Glutamatergic neuron (in vitro differentiated cells): ENCODE measurements at regions not wholly inside any gene's neighbourhood (a gene's known extent, or its start where the extent isn't known, plus 50 kb on each side); places are given as distances from the start of the nearest gene placed in this dataset.
A peak's percentile ranks its signal among the peaks of the same experiment; 100 is the strongest.

Experiments
- DNase-seq: peaks from one replicate; pipeline ENCODE4 v3.0.0; 2022
- H3K27ac Mint-ChIP-seq: one replicate; pipeline ENCODE4 v1.8.0; 2020; ENCODE audit warnings: mild to moderate bottlenecking, mixed read lengths, inconsistent platforms; ENCODE audit not compliant: unreplicated experiment
- H3K27me3 Mint-ChIP-seq: one replicate; pipeline ENCODE4 v1.8.0; 2020; ENCODE audit warnings: mild to moderate bottlenecking, moderate library complexity, mixed read lengths, inconsistent platforms; ENCODE audit not compliant: unreplicated experiment
- H3K36me3 Mint-ChIP-seq: one replicate; pipeline ENCODE4 v1.8.0; 2020; ENCODE audit warnings: mild to moderate bottlenecking, mixed read lengths, inconsistent platforms; ENCODE audit not compliant: unreplicated experiment
- H3K4me1 Mint-ChIP-seq: one replicate; pipeline ENCODE4 v1.8.0; 2020; ENCODE audit warnings: mild to moderate bottlenecking, low read depth, mixed read lengths, inconsistent platforms; ENCODE audit not compliant: unreplicated experiment
- H3K4me3 Mint-ChIP-seq: one replicate; pipeline ENCODE4 v1.8.0; 2020; ENCODE audit warnings: mild to moderate bottlenecking, mixed read lengths, inconsistent platforms; ENCODE audit not compliant: unreplicated experiment
- H3K9me3 Mint-ChIP-seq: one replicate; pipeline ENCODE4 v1.8.0; 2020; ENCODE audit warnings: mild to moderate bottlenecking, moderate library complexity, mixed read lengths, inconsistent platforms; ENCODE audit not compliant: unreplicated experiment
- TF ChIP-seq, protein P1 (sequence below): fragments of 200-600 bp; sonication (generic); IDR thresholded peaks from one replicate; pipeline ENCODE4 v1.5.0; 2021; ENCODE audit not compliant: partially characterized antibody, unreplicated experiment

DNA sequence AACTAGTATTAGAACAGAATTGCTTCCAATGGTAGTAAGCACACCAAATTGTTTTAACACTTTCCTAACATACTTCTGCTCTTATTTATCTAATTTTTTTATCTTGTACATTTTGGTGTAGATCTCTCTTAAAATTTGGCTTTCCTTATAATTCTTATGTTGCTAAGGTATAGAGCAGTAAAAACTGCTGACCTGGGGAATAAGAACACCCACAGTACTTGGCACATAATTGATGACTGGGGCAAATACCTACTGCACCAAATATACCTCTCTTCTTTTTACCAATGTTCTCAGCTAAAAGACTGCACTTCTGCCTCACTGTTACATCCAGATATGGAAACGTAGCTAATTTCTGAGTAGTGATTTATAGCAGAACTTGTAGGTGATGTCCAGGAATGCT is 642.2 kb downstream of the LIG4 start:
- no peak for DNase-seq
- Mint-ChIP-seq H3K36me3 (peaks cover 11% of the 10 kb centered on the region), H3K9me3 (no peaks in the 10 kb centered on the region), H3K27ac (no peak overlapping the region), H3K4me1 (no peaks in the 10 kb centered on the region), H3K27me3 (no peaks in the 10 kb centered on the region), H3K4me3 (no peak overlapping the region)
- TF ChIP-seq, protein P1, sequence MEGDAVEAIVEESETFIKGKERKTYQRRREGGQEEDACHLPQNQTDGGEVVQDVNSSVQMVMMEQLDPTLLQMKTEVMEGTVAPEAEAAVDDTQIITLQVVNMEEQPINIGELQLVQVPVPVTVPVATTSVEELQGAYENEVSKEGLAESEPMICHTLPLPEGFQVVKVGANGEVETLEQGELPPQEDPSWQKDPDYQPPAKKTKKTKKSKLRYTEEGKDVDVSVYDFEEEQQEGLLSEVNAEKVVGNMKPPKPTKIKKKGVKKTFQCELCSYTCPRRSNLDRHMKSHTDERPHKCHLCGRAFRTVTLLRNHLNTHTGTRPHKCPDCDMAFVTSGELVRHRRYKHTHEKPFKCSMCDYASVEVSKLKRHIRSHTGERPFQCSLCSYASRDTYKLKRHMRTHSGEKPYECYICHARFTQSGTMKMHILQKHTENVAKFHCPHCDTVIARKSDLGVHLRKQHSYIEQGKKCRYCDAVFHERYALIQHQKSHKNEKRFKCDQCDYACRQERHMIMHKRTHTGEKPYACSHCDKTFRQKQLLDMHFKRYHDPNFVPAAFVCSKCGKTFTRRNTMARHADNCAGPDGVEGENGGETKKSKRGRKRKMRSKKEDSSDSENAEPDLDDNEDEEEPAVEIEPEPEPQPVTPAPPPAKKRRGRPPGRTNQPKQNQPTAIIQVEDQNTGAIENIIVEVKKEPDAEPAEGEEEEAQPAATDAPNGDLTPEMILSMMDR = no peak

GRCh38 chr13:107572156-107572555 is 643.2 kb downstream of the LIG4 start:
- Mint-ChIP-seq H3K4me1 (no peaks in the 10 kb centered on the region), H3K9me3 (no peaks in the 10 kb centered on the region), H3K27me3 (no peaks in the 10 kb centered on the region), H3K27ac (no peak overlapping the region), H3K36me3 (peaks cover 6% of the 10 kb centered on the region), H3K4me3 (no peak overlapping the region)
- TF ChIP-seq, protein P1 = no peak
- no peak for DNase-seq

DNA sequence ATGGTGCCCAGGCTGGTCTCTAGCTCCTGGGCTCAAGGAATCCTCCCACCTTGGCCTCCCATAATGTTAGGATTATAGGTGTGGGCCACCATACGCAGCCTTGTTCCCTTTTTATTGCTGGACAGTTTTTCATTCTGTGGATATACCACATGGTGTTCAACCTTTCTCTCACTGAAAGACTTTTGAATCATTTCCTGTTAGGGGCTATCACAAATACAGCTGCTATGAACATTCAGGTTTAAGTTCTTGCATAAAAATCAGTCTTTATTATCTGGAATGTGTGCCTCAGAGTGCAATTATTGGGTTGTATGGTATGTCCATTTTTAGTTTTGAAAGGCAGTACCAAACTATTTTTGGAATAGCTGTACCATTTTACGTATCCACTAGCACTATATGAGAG is 647.2 kb downstream of the LIG4 start:
- H3K27ac Mint-ChIP-seq = no peak overlapping the region
- no peaks in the 10 kb centered on the region for H3K36me3 Mint-ChIP-seq
- DNase-seq = no peak
- H3K4me3 Mint-ChIP-seq = no peak overlapping the region
- peaks cover 2% of the 10 kb centered on the region for H3K9me3 Mint-ChIP-seq
- TF ChIP-seq, protein P1 = no peak
- H3K4me1 Mint-ChIP-seq = peaks cover 6% of the 10 kb centered on the region
- H3K27me3 Mint-ChIP-seq = no peaks in the 10 kb centered on the region

- TF ChIP-seq, protein P1 = no peak
- Mint-ChIP-seq H3K9me3 (peaks cover 2% of the 10 kb centered on the region), H3K4me3 (no peak overlapping the region), H3K4me1 (peaks cover 19% of the 10 kb centered on the region), H3K36me3 (no peaks in the 10 kb centered on the region), H3K27me3 (peaks cover 3% of the 10 kb centered on the region), H3K27ac (peak overlapping the region; percentile 53)
- DNase-seq = no peak
Measured at GRCh38 chr13:107563099-107563925, 652.0 kb downstream of the LIG4 start.

GRCh38 chr13:107562203-107562602 is 653.1 kb downstream of the LIG4 start:
- H3K27ac Mint-ChIP-seq = peak overlapping the region; percentile 6

More at GRCh38 chr13:107562203-107562602, 653.1 kb downstream of the LIG4 start:
- Mint-ChIP-seq H3K36me3 (no peaks in the 10 kb centered on the region), H3K9me3 (peaks cover 2% of the 10 kb centered on the region), H3K27me3 (peaks cover 3% of the 10 kb centered on the region), H3K4me3 (no peak overlapping the region), H3K4me1 (peaks cover 19% of the 10 kb centered on the region)
- no peak for DNase-seq
- TF ChIP-seq, protein P1 = no peak
